Breast epithelium (tissue), 4 donors: ENCODE measurements at regions not wholly inside any gene's neighbourhood (a gene's known extent, or its start where the extent isn't known, plus 50 kb on each side); places are given as distances from the start of the nearest gene placed in this dataset.

Source experiments
- DNase-seq, 2 donors: peaks; one replicate each; pipeline ENCODE4 v3.0.0-alpha.2; 2019; ENCODE audit warnings: low spot score in 2 of 2
- H3K27ac ChIP-seq, 2 donors: fragments of 200-600 bp; sonication (generic) in 1 of 2; one replicate each; pipeline ENCODE4 v1.5.1; 2016 to 2019; ENCODE audit warnings: mild to moderate bottlenecking in 1 of 2
- H3K27me3 ChIP-seq, 2 donors: fragments of 200-600 bp; sonication (generic) in 1 of 2; one replicate each; pipeline versions ENCODE4 v1.5.1 to v1.6.0; 2017 to 2019; ENCODE audit warnings: control low read depth in 1 of 2, mild to moderate bottlenecking in 1 of 2
- H3K36me3 ChIP-seq: fragments of 200-600 bp; one replicate; pipeline ENCODE4 v1.5.1; 2019
- H3K4me1 ChIP-seq, 2 donors: fragments of 200-600 bp; sonication (generic); one replicate each; pipeline ENCODE4 v1.5.1; 2016 to 2019; ENCODE audit warnings: control low read depth in 1 of 2
- H3K4me3 ChIP-seq, 3 donors: fragments of 200-600 bp; sonication (generic); 1 replicate in 2 of 3; 2 replicates in 1 of 3; pipeline ENCODE4 v1.5.1; 2016 to 2019; ENCODE audit warnings: mild to moderate bottlenecking in 3 of 3, moderate library complexity in 2 of 3
- H3K9me3 ChIP-seq, 2 donors: fragments of 200-600 bp; sonication (generic) in 1 of 2; one replicate each; pipeline ENCODE4 v1.5.1; 2016 to 2019; ENCODE audit warnings: control low read depth in 1 of 2
- POLR2A ChIP-seq: fragments of 450-650 bp; IDR thresholded peaks from one replicate; pipeline ENCODE4 v1.6.1; 2016; ENCODE audit warnings: antibody characterized with exemption, mild to moderate bottlenecking, moderate library complexity
- POLR2AphosphoS5 ChIP-seq, 3 donors: sonication (generic); formaldehyde crosslinking; IDR thresholded peaks; one replicate each; pipeline ENCODE4 v1.6.1; 2017; ENCODE audit warnings: antibody characterized with exemption in 3 of 3
- intact Hi-C: fragments of 100-400 bp; cut with DNase I; formaldehyde crosslinking; loops from one replicate; pipeline ENCODE4 v1.15.1; 2023; ENCODE audit warnings: low total_unique reads
- TF ChIP-seq, protein P1 (sequence below), 3 donors: fragments of 450-650 bp; IDR thresholded peaks; one replicate each; pipeline ENCODE4 v1.5.1; 2016 to 2017; ENCODE audit warnings: antibody characterized with exemption in 3 of 3, mild to moderate bottlenecking in 3 of 3, moderate library complexity in 3 of 3

DNA sequence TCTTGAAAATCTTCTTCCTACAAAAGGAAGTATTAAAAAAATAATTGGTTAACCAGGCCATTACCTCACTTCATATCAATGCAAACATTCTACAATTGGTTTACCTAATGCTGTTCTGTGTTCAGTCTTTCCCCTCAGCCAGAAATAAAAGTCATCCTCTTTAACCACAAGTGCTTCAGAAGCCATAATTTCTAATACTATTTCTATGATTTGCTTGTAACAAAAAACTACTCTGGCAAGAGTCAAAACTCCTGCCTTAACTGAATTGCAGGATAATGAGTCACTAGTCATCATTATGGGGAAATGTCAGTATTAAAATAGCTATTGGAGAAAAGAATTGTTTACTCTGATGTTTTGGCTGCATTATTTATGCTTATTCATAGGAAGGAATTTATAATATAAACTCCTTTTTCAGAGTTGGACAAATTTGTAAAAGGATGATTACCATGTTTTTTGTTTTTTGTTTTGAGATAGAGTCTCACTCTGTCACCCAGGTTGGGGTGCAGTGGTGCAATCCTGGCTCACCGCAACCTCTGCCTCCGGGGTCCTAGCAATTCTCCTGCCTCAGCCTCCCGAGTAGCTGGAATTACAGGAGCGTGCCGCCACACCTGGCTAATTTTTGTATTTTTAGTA is 55.5 kb upstream of the ODAD2 start:
- H3K4me1 ChIP-seq, result no peaks in the 10 kb centered on the region
- TF ChIP-seq POLR2AphosphoS5 (IDR thresholded peaks at IDR 0.05), result no peak
- TF ChIP-seq POLR2A, result no peak
- TF ChIP-seq, protein P1, sequence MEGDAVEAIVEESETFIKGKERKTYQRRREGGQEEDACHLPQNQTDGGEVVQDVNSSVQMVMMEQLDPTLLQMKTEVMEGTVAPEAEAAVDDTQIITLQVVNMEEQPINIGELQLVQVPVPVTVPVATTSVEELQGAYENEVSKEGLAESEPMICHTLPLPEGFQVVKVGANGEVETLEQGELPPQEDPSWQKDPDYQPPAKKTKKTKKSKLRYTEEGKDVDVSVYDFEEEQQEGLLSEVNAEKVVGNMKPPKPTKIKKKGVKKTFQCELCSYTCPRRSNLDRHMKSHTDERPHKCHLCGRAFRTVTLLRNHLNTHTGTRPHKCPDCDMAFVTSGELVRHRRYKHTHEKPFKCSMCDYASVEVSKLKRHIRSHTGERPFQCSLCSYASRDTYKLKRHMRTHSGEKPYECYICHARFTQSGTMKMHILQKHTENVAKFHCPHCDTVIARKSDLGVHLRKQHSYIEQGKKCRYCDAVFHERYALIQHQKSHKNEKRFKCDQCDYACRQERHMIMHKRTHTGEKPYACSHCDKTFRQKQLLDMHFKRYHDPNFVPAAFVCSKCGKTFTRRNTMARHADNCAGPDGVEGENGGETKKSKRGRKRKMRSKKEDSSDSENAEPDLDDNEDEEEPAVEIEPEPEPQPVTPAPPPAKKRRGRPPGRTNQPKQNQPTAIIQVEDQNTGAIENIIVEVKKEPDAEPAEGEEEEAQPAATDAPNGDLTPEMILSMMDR (IDR thresholded peaks at IDR 0.05), result no peak
- H3K9me3 ChIP-seq, result no peaks in the 10 kb centered on the region
- H3K4me3 ChIP-seq, result no peak overlapping the region
- DNase-seq, result no peak
- H3K27me3 ChIP-seq, result no peaks in the 10 kb centered on the region
- H3K36me3 ChIP-seq, result no peaks in the 10 kb centered on the region
- intact Hi-C loops, result no loop called here
- H3K27ac ChIP-seq, result no peak overlapping the region

GRCh38 chr10:28049286-28049685 is 50.4 kb upstream of the ODAD2 start:
- H3K9me3 ChIP-seq, result no peaks in the 10 kb centered on the region
- no peak overlapping the region for H3K27ac ChIP-seq
- H3K4me1 ChIP-seq, result no peaks in the 10 kb centered on the region
- intact Hi-C loops, result no loop called here
- TF ChIP-seq POLR2A (no peak), POLR2AphosphoS5 (IDR thresholded peaks at IDR 0.05) (no peak)
- TF ChIP-seq, protein P1 (IDR thresholded peaks at IDR 0.05), result no peak
- no peaks in the 10 kb centered on the region for H3K36me3 ChIP-seq
- no peak for DNase-seq
- no peak overlapping the region for H3K4me3 ChIP-seq
- no peaks in the 10 kb centered on the region for H3K27me3 ChIP-seq
